ENCODE measurements at regions not wholly inside any gene's neighbourhood (a gene's known extent, or its start where the extent isn't known, plus 50 kb on each side); places are given as distances from the start of the nearest gene placed in this dataset.
"Not testable (repeated sequence)": the region's sequence is repeated elsewhere in the genome, so short reads cannot be mapped to it uniquely, and the experiment has no call there.

- no peak for DNase-seq
Observed at GRCh38 chr3:67940210-67940952, 286.0 kb upstream of the SUCLG2 start.

- DNase-seq: no peak
Observed at GRCh38 chr3:67937498-67938118, 283.2 kb upstream of the SUCLG2 start.

- DNase-seq: not testable (repeated sequence)
Observed at GRCh38 chr3:67930394-67930793, 276.0 kb upstream of the SUCLG2 start.

DNA sequence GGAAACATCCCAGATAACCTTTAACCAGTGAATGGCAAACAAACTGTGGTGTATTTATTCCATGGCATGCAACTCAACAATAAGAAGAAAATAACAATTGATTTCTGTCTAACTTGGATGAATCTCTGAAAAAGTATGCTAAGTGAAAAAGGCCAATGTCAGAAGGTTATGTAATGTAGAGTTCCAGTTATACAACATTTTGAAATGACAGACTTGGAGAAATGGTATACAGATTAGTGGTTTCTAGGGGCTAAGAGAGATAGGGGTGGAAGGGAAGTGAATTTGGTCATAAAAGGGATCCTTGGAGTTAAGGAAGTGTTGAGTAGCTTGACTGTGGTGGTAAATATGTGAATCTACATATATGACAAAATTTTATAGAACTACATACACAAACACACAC is 269.4 kb upstream of the SUCLG2 start:
- no peak for DNase-seq

DNA sequence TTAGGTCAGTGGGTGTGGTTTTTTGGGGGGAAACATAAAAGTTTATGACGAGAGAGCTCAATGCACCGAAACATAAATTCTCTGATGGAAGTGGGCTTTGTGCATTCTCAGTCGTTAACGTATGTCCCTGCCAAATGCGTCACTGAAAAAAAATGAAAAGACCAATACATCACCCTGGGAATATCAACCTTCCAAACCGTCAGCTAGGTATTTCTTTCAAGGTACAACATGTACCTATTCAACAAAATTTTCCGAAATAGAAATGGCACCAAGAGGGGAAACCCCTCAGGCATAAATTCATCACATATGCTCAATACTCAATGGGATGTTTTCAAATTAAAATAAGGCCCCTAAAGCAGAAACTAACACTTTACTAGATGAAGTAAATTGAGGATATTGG is 266.6 kb upstream of the SUCLG2 start:
- no peak for DNase-seq

- no peak for DNase-seq
Observed at GRCh38 chr3:67920311-67920710, 265.9 kb upstream of the SUCLG2 start.

DNA sequence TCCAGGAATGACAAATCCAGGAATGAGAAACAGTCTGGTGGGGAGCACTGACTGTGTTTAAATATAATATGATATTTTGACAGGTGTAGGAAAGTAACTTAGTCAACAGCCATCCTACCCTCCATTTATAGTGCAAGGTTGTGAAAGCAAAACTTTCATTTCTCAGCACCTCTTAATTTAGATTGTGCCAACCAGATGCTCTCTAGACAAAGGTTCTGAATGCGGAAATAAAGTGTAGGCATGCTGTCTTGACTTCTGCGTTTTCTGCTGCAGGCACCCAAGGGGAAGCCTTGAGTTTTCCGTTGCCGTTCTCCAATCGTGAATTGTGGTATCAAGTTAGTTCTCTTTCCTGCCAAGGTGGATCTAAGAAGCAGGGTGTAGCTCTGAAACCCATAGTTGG is 261.9 kb upstream of the SUCLG2 start:
- DNase-seq: no peak

DNA sequence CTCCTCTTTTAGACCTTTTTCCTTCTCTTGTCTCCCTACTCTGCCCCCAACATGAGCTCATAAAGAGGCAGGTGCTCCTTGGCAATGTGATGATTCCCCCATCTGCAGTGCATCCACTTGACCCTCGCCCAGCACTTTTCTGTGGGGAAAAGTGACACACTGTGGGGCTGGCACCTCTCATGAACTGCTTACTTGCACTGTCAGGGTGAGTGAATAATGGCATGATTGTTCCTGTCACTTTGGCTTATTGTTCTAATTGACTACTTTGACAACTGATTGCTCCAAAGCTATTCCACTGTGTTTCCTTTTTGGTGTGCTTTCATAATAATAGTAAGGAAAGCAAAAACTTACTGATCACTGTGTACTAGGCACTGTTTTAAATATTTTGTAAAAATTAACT is 253.3 kb upstream of the SUCLG2 start:
- DNase-seq: no peak

DNA sequence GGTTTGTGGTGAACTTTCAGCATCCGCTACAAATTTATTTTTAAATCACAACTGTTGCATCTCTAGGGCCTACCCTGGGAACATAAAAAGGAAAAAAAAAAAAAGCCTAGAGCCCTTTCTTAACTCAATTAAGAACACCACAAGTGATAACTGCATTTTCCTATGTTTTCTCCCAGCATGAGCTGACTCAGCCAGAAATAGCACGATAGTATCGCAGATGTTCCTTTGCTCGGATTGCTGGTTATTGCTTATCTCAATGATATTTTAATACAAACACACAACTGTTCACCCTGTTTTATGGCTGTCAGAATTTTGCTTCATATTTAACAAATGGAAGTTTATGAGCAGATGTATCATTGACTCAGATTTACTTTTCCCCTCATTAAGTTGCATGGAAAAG is 251.8 kb upstream of the SUCLG2 start:
- DNase-seq: no peak

DNA sequence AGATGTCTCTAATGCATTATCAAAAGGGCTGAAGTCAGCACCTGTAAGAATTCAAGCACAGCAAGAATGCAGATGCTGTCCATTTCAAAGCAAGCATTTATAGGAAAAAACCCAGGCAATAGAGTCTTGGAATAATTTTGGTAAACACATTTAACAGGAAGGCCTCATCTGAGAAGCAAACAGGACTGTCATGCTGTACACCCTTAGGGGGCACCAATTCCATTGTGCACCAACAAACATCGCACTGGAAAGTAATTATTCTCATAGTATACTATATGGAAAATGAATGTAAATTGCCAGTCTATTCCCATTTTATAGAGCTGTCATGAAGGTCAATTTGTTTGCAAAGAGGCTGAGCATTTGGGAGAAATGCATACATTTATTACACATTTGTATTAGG is 247.3 kb upstream of the SUCLG2 start:
- DNase-seq: no peak

DNA sequence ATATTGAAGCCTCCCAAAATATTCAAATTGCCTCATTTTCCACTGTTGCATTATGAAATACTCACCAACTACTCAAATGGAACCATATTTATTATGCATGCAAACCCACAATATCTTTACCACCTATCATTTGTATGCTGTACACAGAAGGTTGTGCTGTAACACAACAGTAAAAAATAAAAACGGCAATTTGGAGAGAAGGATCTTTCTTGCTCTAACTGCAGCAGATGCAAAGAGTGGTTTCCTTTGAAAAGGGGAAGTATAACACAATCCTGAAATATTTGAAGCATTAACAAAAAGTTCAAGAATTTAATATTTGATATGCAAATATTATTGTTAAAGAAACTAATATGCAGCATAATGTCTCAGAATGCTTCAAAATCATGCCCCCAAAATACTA is 244.5 kb upstream of the SUCLG2 start:
- no peak for DNase-seq

DNA sequence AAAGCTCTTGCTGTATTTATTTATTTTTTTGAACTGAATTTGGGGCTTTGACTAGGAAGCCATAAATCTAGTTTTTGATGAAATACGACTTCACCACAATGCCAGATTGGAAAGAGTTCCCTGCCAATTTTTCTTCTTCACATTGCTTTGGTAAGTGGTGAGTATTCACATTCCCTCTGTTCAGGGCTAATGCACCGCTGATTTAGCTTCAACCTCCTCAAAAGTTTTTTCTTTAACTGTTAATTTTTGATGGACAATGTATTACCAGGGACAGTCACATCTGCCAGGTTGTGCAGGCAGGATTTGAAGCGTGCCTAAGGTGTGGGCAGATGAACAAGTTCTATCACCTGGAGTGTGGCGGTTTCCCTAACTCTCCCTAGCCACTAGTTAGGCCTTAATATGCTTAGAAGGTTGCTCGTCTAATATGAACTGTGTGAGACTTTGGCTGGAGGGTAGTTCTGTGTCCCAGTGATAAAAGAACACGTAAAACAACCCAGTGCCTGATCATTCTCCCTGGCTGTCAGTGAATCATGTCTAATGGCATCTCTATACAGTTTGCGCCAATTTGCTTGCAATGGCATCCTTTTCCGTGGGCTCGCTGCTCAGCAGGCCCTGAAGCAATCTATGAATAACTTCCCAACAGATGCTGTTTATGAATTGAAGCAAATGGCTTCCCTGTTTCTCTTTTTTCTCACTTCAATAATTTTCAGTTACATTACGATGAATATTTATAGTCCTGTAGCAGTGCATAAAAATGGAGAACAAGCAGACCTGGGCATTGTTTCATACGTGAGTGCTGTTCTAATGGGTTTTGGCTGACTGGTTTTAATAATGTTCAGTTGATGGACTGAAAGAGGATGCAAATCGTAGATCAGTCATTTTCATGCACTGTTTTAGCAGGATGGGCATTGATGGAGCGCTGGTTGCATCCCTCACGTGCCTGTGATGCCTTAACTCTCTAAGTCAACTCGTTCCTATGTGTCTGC is 243.2 kb upstream of the SUCLG2 start:
- DNase-seq: no peak

DNA sequence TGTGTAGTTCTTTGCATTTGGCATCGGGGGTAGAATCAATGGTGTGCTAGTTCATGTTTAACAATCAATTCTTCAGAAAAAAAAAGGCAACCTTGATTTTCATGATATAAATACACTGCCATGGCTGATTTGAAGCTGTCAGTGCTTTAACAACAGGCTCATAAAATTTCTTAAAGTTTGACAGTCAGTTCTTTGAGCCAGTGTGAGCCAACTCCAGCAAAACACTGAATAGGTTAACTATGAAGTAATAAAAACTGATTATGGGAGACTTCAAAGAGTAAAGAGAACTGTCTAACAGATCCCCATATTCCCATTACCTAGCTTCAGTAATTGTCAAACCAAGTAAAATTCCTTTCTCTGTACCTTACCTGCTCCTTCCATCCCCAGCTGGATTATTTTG is 241.7 kb upstream of the SUCLG2 start:
- DNase-seq: no peak

DNA sequence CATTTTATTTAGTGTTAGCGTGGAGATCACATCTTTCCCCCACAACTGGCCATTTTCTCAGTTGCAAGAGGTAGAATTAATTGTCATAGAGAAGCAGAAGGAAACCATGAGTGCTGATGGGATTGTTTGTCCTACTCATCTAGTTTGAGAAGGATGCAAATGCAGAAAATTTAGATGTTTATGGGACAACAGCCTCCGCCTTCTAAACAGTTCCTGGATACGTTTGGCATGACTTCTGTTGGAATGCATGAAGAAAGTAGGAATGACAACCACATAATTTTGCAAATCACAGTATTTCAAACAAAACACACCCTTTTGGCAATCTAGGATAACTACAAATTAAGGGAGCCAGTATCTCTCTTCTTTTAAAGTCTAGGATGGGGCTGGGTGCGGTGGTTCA is 240.1 kb upstream of the SUCLG2 start:
- DNase-seq: no peak

GRCh38 chr3:67884345-67884744 is 229.9 kb upstream of the SUCLG2 start:
- no peak for DNase-seq

DNA sequence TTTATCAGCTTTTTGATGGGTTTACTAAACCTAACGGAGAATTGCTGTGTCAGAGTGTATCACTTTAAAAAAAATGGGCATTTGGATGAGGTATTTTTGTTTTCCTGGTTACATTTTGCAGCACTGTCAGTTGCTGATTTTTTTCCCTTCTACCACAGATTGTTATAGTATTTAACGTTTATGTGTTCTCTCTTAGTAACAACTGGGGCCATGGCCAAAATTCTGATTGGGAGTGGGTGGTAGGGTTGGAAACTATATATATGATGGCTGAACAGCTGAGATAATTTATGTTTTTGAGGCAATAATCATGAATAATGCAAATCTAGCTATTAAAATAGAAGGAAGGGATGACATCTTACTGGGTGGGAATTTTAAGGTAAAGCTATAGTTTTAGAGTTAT is 229.4 kb upstream of the SUCLG2 start:
- no peak for DNase-seq

DNA sequence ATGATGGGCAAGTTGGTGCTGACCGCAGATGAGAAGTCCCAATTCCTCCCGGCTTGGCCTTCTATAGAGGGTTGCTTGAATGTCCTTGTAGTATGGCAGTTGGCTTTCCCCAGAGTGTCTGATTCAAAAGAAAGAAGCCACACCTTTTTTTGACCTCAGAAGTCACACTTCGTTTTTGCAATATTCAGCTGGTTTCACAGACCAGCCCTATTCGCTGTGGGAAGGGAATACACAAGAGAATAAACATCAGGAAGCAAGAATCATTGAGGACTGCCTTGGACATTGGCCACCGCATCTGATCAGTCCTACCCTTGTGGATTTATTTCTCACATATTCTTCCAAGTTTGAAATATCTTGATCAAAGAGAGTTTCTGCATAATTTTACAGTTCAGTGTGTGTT is 228.6 kb upstream of the SUCLG2 start:
- no peak for DNase-seq

GRCh38 chr3:67876261-67876660 is 221.8 kb upstream of the SUCLG2 start:
- no peak for DNase-seq

- DNase-seq: no peak
Observed at GRCh38 chr3:67875858-67876257, 221.4 kb upstream of the SUCLG2 start.

DNA sequence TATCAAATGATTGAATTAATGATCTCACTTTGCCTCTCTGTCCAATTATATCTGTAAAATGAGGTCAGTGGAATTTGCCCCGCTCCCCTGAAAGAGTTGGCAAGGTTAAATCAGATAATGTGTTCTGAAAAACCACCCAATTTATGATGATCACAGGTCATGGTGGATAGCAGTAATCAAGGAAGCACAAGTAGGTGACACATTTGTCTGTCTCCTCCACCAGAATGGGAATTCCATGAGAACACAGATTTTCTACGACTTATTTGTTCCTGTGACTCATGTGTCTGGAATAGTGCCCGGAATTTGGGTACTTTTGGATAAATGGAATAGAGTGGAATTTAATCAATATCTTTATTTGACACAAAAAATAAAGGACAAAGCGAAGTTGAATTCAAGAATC is 220.9 kb upstream of the SUCLG2 start:
- DNase-seq: no peak

DNA sequence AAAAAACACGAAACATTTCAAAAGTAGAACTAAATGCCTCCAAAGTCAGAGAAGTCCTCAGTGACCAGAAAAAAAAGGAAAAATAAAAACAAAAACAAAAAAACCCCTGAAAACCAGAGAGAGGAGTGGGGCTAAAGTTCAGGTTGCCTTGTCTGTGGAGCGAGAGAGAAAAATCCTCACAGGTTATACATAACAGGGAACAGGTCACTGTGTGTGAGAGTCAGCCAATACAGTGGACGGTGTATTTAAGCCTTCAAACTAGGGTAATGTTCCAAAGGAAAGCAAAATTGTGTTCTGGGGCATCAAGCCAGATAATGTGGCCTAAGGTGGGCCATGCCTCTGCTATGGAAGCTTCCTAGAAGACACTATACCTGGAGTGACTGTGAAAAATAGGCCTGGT is 216.1 kb upstream of the SUCLG2 start:
- no peak for DNase-seq

- no peak for DNase-seq
Observed at GRCh38 chr3:67866571-67866970, 212.2 kb upstream of the SUCLG2 start.

DNA sequence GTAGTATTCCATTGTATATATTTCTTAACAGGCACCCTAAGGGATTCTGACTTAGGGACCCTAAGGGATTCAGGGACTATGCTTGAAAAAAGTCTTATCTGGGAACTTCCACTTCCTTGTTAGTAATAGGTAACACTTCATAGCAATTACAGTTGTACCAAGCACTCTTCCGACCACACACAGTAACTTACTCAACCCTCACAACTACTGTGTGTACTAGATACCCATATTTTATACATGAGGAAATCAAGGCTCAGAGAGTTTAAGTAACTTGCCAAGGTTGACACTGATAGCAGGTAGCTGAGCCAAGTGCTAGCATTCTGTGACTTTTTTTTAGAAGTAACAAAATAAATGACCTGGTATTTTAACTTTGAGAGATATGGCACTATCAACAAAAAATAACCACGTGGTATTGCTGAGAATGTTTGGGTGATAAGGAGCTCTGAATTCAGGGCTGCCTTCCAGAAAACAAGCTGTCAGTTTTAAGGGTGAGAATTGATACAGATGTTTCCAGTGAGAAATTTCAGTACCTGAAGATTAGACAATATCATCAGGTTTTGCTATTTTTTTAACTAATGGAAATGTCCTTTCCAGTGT is 210.3 kb upstream of the SUCLG2 start:
- no peak for DNase-seq
